ENCODE measurements at regions not wholly inside any gene's neighbourhood (a gene's known extent, or its start where the extent isn't known, plus 50 kb on each side); places are given as distances from the start of the nearest gene placed in this dataset.

DNA sequence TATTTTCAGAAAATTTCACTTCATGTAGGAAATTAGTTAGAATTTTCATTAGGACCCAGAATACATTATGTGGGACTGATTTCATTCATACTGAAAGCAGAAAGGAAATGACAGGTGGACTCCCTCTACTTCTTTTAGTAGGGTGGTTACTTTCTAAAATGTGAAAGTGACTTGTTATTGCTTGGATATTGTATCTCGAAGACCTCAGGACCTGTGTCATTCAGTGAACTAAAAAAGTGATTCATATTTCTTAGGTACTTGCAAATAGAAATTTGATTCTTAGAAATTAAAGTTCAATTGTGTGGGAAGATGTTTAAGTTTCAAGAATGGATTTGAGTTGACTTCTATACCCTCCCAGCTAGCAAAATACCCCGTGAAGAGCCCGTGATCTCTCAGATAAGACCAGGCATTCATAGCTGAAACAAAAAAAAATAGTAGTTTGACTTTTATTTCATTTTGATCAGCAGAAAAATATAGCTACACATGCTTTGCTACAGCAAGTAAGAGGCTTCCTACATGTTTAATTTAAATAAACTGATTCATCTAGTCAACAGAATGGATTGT is 1037.1 kb downstream of the GATA3 start:
- DNase-seq (ENCODE audit: low read depth in 2 of 2) = no peak
- TF ChIP-seq, protein P1, sequence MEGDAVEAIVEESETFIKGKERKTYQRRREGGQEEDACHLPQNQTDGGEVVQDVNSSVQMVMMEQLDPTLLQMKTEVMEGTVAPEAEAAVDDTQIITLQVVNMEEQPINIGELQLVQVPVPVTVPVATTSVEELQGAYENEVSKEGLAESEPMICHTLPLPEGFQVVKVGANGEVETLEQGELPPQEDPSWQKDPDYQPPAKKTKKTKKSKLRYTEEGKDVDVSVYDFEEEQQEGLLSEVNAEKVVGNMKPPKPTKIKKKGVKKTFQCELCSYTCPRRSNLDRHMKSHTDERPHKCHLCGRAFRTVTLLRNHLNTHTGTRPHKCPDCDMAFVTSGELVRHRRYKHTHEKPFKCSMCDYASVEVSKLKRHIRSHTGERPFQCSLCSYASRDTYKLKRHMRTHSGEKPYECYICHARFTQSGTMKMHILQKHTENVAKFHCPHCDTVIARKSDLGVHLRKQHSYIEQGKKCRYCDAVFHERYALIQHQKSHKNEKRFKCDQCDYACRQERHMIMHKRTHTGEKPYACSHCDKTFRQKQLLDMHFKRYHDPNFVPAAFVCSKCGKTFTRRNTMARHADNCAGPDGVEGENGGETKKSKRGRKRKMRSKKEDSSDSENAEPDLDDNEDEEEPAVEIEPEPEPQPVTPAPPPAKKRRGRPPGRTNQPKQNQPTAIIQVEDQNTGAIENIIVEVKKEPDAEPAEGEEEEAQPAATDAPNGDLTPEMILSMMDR (IDR thresholded peaks at IDR 0.05; ENCODE audit: low read depth, low read length) = no peak
- H3K4me3 ChIP-seq (replicated peaks in 1 of 2; ENCODE audit: low read depth in 2 of 2, low read length in 2 of 2) = no peak overlapping the region

DNA sequence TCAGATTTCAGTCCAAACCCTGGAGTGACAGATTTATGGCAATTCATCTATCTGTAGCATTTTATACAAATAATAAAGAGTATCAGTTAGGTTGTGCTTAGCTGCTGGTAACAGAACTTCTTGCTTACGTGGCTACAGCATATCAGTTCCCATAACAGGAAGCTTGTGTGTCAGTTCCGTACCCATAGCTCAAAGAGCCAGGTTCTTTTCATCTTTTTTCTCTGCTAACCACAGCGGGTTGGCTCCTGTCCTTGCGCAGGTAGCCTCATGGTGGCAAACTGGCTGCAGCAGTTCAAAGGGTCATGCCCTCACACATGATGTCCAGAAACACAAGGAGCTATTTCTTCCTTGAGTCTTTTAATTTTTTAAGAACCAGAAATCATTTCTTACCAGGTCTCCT is 1041.8 kb downstream of the GATA3 start:
- TF ChIP-seq, protein P1 (IDR thresholded peaks at IDR 0.05; ENCODE audit: low read depth, low read length) = no peak
- DNase-seq (ENCODE audit: low read depth in 2 of 2) = no peak
- H3K4me3 ChIP-seq (replicated peaks in 1 of 2; ENCODE audit: low read depth in 2 of 2, low read length in 2 of 2) = no peak overlapping the region

DNA sequence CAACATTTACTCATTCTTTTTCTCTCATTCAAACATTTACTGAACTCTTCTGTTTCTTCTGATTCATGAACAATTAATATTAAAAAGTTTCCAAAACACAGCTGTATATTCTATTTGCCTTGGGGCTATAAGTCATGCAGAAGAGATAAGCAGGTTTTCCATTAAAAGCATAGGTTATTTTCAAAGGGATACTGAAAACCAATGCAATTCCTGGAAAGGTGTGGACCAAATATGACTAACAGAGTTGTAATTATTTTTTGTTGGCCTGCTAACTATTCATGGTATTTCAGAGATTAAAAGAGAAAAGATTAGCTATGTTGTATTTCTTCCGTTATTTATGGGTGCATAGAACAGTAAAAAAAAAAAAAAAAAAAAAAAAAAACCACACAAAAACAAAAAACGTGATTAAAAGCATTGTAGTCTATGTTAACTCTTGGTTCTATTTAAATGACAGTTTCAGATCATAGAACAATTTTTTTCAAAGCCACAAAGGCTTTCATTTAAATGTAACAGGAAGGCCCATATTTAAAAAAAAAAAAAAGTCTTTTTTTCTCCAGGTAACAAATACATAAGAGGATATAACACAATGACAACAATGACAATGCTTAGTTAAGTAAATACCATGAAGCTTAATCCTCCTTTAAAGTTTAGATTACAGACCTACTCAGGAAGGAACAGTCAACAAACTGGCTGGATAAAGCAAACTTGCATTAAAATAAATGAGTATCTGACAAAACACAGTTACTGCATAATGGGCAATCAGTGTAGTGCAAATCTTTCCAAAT is 1042.9 kb downstream of the GATA3 start:
- no peak for DNase-seq (ENCODE audit: low read depth in 2 of 2)
- TF ChIP-seq, protein P1 (IDR thresholded peaks at IDR 0.05; ENCODE audit: low read depth, low read length) = no peak

DNA sequence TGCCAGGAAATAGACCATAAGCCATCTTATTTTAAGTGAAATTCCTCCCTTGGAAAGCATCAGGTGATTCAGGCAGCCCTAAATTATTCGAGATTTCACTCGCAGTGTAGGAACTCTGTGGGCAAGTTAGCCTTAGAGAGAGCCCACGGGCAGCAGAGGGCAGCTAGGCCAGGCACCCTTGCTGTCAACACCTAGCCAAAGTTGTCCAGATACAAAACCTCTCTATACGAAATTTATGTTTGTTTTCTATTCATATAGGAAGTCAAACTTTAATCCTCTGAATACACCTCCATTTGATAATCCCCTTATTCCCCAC is 1043.5 kb downstream of the GATA3 start:
- no peak for DNase-seq (ENCODE audit: low read depth in 2 of 2)
- H3K4me3 ChIP-seq (replicated peaks in 1 of 2; ENCODE audit: low read depth in 2 of 2, low read length in 2 of 2) = no peak overlapping the region
- TF ChIP-seq, protein P1 (IDR thresholded peaks at IDR 0.05; ENCODE audit: low read depth, low read length) = no peak

More for the DNA sequence above, 1042.9 kb downstream of the GATA3 start:
- H3K4me3 ChIP-seq (replicated peaks in 1 of 2; ENCODE audit: low read depth in 2 of 2, low read length in 2 of 2) = no peak overlapping the region

DNA sequence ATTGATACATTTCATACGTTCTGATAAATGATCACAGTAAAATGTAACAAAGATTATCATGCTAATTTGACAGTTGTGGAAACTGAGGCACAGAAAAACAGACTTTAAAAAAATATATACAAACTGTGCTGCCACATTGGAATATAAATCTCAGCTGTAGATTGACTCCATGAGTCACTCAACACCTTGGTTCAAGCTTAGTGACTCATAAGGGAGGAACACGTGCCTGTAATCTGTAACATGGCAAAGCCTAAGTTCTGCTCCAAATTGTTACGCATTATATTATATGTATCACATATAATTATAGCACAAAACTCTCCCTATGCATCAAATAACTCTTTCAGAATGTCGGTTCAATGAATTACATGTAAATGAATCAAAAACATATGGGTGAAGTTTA is 1047.5 kb downstream of the GATA3 start:
- TF ChIP-seq, protein P1 (IDR thresholded peaks at IDR 0.05; ENCODE audit: low read depth, low read length) = no peak
- DNase-seq (ENCODE audit: low read depth in 2 of 2) = no peak
- no peak overlapping the region for H3K4me3 ChIP-seq (replicated peaks in 1 of 2; ENCODE audit: low read depth in 2 of 2, low read length in 2 of 2)

DNA sequence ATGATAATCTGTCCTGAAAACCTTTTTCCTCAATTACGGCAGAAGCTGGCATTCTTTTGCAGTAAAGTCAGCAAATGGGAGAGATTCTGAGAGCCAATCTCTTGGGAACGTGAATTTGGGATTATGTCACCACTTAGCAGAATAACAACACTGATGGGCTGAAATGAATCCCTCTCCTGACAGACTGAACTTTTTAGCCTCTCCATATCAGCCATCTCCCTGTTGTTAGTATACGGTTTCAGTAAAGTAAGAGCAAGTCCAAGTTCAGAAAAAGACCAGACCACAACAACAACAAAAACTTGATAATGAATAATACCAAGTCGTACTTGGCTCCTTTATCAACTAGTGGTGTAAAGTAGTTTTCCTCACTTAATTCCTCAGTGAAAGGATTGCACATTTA is 1048.8 kb downstream of the GATA3 start:
- no peak for DNase-seq (ENCODE audit: low read depth in 2 of 2)
- TF ChIP-seq, protein P1 (IDR thresholded peaks at IDR 0.05; ENCODE audit: low read depth, low read length) = no peak

More for the DNA sequence above, 1048.8 kb downstream of the GATA3 start:
- no peak overlapping the region for H3K4me3 ChIP-seq (replicated peaks in 1 of 2; ENCODE audit: low read depth in 2 of 2, low read length in 2 of 2)
